GM23338 (cell line): ENCODE measurements at regions not wholly inside any gene's neighbourhood (a gene's known extent, or its start where the extent isn't known, plus 50 kb on each side); places are given as distances from the start of the nearest gene placed in this dataset.

ENCODE experiments used
- CREB1 ChIP-seq: fragments of 250-450 bp; sonication (Bioruptor Pico); IDR thresholded peaks from 2 replicates; pipeline ENCODE4 v1.5.0; 2020; ENCODE audit warnings: low read depth, mild to moderate bottlenecking, moderate library complexity
- CTCF ChIP-seq, 2 experiments: fragments of 200-600 bp in 1 of 2; sonication (generic) in 1 of 2; conservative IDR thresholded peaks; 2 replicates each; pipeline versions ENCODE4 v1.5.1 to v1.6.1; 2016 to 2017; ENCODE audit warnings: antibody characterized with exemption in 2 of 2, low read depth in 2 of 2, mild to moderate bottlenecking in 2 of 2, moderate library complexity in 1 of 2
- EZH2 ChIP-seq: fragments of 200-600 bp; sonication (generic); IDR thresholded peaks from one replicate; pipeline ENCODE4 v1.8.0; 2017; ENCODE audit warnings: antibody characterized with exemption, mild to moderate bottlenecking, low read depth; ENCODE audit not compliant: unreplicated experiment
- EZH2phosphoT487 ChIP-seq: fragments of 200-600 bp; sonication (generic); IDR thresholded peaks from one replicate; pipeline ENCODE4 v1.8.1; 2018; ENCODE audit warnings: antibody characterized with exemption; ENCODE audit not compliant: unreplicated experiment
- JUNB ChIP-seq: IDR thresholded peaks from one replicate; pipeline ENCODE4 v1.6.1; 2016; ENCODE audit warnings: antibody characterized with exemption; ENCODE audit not compliant: unreplicated experiment
- NANOG ChIP-seq: IDR thresholded peaks from 2 replicates; pipeline ENCODE4 v1.6.1; 2016; ENCODE audit warnings: antibody characterized with exemption, borderline replicate concordance
- POLR2AphosphoS5 ChIP-seq: IDR thresholded peaks from 2 replicates; pipeline ENCODE4 v1.6.1; 2016; ENCODE audit warnings: antibody characterized with exemption, low read depth
- REST ChIP-seq: IDR thresholded peaks from one replicate; pipeline ENCODE4 v1.6.1; 2018; ENCODE audit warnings: antibody characterized with exemption; ENCODE audit not compliant: unreplicated experiment
- ZNF114 ChIP-seq: fragments of 250-450 bp; sonication (Bioruptor Pico); IDR thresholded peaks from 2 replicates; pipeline ENCODE4 v1.5.0; 2020; ENCODE audit warnings: mild to moderate bottlenecking, moderate library complexity
- ZNF331 ChIP-seq: fragments of 250-450 bp; sonication (Bioruptor Pico); IDR thresholded peaks from 2 replicates; pipeline ENCODE4 v1.5.0; 2020; ENCODE audit warnings: low read depth, mild to moderate bottlenecking, moderate library complexity

GRCh38 chr22:23497016-23497885, 82.8 kb downstream of the IGLL1 start:
- no peak for TF ChIP-seq CTCF (conservative IDR thresholded peaks at IDR 0.05; ENCODE audit: low read depth in 2 of 2)
- no peak for TF ChIP-seq POLR2AphosphoS5
- TF ChIP-seq REST: no peak
- no peak for TF ChIP-seq EZH2
- TF ChIP-seq JUNB: no peak
- no peak for TF ChIP-seq EZH2phosphoT487
- TF ChIP-seq CREB1 (CRISPR knock-in tag): no peak
- TF ChIP-seq ZNF114: no peak
- no peak for TF ChIP-seq ZNF331 (CRISPR knock-in tag)
- no peak for TF ChIP-seq NANOG
